Activated naive CD4-positive, alpha-beta T cell treated with anti-CD3 and anti-CD28 coated beads, Interleukin-2, amount 50 U/mL, for 16 hours (primary cell): ENCODE measurements at regions not wholly inside any gene's neighbourhood (a gene's known extent, or its start where the extent isn't known, plus 50 kb on each side); places are given as distances from the start of the nearest gene placed in this dataset.

Experiments used
- DNase-seq: peaks from one replicate; pipeline ENCODE4 v3.0.0-alpha.2; 2020

DNA sequence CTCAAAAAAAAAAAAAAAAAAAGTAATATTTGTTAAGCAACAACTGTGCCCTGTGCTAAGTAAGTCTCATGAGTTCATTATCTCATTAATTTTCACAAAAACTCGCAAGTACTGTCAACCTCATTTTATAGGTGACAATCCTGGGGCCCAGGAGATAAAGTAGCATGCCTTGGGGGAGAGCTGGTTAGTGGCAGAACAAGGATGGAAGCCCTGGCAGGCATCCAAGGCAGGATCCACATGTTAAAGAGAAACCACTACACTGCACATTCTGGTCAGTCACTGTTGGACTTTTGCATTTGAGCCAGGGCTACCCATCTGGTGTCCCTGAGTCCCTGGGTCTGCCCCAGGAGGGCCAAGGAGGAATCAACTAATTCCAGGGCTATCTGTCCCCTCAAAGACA lies 54.6 kb downstream of the ZFP36L2 start:
- DNase-seq: no peak

DNA sequence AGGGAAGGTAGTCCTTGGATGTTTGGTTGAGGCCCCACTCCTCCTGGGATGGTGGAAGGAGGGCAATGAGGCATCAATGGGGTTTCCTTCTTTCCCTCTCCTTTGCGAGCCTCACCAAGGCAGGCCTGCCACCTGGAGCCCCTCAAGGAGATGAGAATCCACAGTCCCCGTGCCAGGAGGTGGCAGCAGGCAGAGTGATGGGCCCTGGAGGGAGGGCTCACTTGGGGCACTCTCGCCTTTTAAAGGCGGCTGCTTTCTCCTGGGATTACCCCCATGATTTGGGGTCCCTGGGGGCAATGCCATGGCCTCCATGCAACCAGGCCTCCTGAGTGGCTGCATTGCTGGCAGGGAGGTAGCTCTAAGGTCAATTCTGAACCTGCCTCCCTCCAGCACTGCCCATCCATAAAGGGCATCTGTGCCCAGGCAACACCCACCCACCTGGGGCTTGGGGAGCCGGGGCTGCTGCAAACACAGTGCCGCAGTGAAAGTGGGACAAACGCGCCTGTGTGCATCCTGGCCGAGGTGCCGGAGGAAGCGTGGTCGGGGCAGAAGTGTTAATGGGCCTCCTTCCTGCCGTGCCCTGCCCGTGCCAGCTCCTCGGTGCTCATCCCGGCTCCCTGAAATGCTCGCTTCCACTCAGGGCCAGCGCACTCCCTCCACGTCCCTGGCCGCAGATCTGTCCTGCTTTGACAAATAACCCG lies 55.9 kb downstream of the ZFP36L2 start:
- no peak for DNase-seq

DNA sequence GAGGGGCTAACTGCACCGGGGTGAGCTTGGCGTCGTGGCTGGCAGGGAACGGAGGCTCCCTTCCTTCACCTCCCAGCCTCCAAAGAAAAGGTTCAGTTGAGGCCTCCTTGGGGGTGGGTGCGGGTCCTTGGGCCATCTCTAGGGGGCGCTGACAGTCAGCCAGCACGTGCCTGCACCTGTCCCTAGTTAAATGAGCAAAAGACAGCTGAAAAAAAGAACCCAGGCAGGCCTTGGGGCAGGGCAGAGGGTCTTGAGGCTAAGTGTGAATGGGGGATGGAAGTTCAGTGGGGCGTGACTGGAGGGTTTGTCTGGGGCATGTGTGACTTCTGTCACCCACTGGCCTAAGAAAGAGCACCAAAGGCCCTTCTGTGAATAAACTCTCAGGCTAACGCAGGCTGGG lies 56.4 kb downstream of the ZFP36L2 start:
- peak; percentile 70 for DNase-seq

DNA sequence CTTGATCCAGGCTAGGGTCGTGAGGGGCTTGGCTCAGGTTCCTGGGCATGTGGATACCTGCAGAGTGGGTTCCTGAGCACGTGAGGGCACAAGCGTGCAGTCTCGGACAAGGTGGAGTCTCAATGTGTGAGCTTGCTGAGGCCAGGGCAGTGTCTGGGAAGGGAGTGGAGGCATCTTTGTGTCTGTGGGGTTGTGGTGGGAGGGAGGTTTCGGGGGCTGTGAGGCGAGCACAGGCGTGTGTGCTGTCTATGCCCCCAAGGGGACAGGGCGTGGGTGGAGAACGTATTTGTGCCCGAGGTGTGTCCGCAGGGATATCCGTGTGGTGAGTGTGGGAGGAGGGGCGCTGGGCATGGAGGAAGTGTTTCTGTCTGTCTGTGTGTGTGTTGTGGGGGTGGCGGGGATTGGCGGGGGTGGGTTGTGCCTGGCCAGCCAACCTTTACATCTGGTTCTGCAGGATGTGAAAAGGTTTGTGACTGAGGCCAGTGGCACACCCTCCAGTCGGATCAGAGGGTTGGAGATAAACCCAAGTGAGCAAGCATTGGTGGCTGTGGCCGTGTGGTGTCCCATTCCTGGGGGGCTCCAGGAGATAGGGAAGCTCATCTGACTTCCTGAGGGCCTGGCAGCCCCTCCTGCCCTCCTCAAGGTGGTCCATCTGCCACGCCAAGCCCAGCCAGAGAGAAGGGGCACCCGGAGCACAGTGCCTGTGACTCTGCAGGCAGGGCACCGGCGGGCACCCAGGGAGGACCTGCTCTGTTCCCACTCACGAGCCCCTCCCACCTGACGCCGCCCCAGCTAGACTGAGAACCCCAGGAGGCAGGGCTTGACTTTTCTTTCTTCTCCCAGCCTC lies 57.1 kb downstream of the ZFP36L2 start:
- DNase-seq: no peak

DNA sequence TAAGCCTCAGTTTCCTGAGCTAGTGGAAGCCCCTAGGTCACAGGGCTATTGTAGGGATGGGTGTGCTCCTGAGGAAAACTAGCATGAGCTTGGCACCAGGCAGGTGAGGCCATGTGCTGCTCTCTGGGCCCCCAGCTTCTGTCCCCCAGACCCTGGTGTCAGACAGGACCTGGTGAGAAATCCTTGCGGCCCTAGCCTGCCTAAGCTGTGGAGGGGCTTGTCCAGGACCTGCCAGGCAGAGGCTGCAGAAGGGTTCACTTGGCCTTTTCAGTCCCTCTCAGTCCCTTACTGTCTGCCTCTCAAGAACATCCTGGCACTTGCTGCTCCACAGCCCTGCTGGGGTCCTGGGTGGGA lies 58.4 kb downstream of the ZFP36L2 start:
- DNase-seq: no peak

DNA sequence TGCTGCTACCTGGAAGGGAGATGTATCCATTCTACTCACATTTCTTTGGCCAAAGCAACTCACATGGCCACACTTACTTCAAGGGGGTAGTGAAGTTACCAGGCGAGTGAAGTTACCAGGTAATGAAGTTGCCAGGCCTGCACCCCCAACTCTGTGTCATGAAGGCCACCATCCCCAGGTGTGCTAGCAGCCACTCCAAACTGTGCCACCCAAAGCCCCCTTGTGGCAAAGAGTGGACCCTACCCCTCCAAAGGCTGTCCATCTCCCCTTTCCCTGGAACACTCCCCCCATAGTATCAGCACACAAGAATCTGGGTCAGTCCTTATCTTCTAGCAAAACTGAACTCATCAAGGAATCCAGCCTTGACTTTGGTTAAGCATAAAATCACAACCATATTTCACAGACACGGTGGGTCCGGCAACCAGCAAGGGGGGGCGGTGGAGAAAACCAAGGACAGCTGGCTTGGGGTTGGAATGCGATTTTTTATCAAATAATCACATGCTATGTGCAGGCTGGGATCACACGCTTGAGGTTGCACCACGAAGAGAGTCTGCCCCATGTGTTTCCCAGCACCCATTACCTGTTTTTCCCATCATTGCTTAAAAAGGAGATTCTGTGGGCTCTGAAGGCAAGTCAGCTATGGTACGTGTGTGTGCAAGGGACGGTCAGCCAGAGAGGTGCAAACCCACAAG lies 60.9 kb downstream of the ZFP36L2 start:
- DNase-seq: no peak

DNA sequence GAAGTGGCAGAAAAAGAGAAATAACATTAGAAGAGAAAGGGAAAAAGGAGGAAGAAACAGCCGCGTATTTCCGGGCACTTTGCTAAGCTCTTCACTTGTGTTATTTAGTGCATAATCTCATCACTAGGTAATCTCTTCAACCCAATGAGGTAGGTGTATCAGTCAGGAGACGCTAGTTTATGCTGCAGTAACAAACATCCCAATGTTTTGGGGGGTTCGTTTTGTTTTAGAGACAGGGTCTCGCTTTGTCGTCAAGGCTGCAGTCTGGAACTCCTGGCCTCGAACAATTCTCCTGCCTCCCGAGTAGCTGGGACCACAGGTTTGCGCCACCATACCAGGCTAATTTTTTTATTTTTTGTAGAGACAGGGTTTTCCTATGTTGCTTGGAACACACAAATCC lies 61.7 kb downstream of the ZFP36L2 start:
- DNase-seq: no peak

DNA sequence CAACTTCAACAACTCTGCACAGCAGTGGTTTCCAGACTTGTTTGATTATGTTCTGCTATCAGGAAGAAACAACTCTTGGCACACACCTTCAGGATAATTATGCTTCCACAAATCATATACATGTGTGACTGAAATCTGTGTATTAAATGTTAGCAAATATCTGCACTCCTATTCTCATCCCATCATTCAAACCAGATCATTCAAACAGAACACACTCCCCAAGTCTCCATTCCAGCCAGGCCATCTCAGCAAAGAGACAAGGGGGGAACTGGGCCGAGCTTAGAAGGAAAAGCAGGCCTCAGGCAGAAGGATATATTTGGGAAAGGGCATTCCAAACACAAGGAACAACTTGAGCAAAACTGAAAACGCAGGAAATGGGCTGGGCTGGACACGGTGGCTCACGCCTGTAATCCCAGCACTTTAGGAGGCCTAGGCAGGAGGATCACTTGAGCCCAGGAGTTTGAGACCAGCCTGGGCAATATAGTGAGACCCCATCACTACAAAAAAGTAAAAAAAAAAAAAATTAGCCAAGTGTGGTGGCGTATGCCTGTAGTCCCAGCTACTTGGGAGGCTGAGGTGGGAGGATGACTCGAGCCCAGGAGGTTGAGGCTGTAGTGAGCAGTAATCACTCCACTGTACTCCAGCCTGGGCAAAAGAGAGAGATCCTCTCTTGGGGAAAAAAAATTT lies 62.7 kb downstream of the ZFP36L2 start:
- DNase-seq: no peak

DNA sequence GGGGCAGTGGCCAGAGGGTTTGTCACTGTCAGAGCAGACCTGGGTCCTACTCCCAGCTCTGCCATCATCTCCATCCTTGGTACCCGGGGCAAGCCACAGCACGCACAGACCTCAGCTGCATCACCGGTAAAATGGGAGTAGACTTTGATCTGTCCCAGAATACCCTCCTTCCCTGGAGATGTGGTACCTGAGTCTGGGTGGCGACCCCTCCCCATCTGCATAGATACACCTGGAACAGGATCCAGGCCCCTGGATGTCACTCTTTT lies 64.0 kb downstream of the ZFP36L2 start:
- DNase-seq: no peak

DNA sequence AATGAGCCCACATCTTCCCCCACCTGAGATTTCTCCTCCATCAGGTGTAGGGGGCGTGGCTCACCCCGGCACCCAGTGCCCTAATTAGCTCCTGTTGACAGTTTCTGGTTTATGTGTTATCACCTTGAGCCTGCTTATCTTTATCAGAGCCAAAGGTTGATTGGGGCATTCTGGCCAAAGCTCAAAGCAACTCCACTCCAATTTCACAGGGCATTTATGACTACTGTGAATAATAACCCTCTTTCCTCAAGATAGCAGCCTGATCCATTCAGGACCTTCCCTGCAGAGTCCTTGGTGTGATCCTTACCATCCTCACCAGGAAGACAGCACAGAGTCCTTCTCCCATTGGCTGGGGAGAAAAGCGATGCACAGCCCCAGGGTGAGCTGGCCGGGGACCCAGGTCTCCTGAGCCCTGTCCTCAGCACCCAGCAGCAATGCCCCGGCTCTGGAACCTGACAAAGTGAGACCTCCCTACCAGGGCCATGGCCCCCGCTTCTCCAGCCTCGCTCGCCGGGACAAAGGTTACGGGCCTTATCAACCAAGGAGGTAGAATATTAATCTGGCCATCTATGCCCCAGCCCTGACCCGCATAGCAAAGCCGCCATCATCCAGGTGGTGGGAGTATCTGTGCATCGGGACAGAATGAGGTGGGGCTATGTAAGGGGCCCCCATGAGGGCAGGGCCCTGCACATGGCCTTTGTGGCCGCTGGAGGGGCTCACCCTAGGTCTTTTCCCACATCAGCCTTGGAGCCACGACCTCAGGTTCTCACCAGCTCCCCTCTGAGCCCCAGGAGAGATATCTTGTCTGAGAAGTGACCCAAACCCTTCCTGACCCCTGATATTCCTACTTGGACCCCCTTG lies 64.5 kb downstream of the ZFP36L2 start:
- no peak for DNase-seq

DNA sequence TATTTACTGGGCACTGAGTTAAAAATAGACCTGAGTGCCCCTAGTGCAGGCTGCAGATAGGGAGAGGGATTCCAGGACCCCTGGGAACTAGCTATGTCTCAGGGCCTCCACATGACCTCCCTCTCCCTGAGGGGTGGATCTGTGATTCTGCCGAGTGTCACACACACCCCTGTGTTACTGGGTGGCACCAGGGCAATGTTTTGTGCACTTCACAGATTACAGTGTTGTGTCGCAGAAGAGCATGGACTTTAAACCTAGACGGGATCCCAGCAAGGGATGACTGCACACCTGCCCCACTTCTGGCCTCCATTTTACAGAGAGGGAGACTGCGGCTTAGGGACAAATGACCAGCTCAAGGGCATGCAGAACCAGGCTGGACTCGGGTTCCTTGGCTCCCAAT lies 65.6 kb downstream of the ZFP36L2 start:
- DNase-seq: no peak

DNA sequence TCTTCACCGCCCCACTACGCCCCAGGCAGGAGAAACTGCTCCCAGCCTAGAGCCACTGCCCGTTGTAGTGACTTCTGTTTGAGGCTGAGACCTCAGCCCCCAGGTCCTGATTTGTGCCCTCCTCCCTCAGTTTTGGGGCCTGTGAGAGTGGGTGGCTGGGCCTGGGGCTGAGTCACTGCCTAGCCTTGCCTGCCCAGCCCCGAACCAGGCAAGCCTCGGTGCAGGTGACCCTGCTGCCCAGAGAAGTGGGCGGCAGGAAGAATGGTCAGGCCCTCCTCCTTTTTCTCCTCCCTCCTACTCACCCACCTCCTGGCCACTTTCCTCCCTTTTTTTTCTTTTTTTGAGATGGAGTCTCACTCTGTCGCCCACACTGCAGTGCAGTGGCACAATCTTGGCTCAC lies 66.6 kb downstream of the ZFP36L2 start:
- DNase-seq: no peak

DNA sequence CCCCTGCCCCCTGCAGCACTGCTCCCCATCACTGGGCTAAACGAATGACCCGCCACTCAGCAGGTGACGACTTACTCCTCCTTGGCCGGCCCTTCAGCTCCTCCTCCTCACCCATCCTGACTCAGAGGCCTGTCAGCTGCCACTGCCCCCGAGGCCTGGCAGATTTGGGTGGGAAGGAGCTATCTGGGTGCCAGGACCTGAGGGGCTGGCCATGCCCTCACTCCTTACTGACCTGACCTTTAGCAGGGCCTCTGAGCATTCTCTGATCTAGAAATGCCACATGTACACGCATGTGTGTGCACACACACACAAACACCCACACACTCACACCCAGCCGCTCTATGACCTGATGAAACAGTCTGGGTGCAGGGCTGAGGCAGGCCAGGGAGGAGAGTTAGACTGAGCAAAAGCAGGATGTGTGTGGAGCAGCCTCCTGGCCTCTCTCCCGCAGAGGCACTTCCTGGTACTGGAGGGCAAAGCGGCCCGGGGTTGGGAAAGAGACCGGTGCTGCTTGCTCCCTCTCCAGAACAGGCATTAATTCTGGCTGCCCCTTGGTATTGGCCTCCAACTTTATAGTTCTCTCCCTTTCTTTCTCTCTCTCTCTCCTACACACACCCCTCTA lies 68.0 kb downstream of the ZFP36L2 start:
- DNase-seq: peak; percentile 50

DNA sequence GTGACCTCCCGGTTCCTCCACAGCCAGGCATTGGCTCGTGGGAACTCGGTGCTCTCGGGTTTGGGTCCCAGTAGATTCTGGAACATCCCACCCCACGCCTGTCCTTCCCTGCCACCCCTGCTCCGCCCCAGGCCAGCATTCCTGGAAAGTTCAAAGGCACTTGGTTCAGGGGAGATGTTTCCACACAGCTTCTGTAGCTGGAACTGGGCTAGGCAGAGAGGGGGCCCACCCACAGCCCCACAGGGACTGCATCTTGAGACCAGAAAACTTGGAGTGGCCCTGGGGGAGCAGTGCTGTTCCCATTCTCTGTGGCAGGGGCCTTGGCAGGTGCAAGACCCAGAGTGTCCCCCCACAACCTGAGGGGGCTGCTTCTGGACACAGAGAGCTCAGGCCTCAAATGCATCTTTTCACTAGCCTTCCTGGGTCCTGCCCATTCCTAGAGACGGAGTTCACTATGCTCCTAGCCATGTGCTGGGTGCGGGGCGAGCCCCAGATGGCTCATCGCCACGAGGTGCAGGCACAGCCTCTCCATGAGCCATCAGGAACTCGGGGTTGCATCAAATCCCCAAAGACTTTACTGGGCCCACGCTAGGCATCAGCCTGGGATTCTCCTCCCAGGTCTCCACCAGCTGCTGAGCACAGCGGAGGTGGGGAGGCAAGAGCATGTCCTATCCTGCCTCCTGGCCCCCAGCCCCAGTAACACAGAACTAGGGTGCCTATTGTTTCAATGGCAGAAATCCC lies 68.7 kb downstream of the ZFP36L2 start:
- no peak for DNase-seq

DNA sequence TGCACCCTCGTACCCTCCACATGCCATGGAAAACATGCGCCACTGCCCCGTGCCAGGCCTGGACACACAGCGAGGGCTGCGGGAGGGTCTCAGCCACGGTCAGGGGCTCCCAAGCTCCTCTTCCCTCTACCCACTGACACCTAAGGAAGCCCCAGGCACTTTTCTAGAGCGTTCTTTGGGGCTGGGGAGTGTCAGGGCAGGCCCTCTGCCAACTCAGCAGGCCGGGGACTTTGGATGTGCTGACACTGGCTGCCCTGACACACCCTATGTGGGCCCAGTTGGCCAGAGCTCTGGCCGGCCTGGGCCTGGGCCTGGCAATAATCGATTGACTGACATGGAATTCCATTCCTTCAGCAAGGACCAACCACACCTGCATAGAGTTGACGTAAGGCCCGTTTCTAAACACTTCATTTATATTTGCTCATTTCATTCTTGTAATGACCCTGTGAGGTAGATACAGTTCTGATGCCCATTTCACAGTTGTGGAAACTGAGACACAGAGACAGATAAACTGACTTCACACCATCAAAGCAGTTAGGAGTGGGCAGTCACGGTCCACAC lies 70.5 kb downstream of the ZFP36L2 start:
- no peak for DNase-seq

DNA sequence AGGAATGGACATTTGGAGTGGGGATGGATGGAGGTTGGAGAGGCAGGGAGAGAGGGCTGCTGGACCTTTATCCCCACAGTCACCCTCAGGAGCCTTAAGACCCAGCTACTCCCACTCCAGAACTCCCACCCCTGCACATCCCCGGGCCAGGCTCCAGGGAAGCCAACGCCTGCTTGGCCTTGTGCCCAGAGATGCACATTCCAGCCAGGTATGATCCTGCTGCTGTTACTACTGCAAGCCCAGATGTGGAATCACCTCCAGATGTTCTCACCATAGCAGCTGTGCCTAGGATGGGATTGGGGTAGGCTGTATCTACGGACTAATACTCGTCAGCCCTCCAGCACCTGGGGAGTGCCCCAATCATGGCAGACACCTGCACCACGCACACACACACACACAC lies 71.7 kb downstream of the ZFP36L2 start:
- no peak for DNase-seq

DNA sequence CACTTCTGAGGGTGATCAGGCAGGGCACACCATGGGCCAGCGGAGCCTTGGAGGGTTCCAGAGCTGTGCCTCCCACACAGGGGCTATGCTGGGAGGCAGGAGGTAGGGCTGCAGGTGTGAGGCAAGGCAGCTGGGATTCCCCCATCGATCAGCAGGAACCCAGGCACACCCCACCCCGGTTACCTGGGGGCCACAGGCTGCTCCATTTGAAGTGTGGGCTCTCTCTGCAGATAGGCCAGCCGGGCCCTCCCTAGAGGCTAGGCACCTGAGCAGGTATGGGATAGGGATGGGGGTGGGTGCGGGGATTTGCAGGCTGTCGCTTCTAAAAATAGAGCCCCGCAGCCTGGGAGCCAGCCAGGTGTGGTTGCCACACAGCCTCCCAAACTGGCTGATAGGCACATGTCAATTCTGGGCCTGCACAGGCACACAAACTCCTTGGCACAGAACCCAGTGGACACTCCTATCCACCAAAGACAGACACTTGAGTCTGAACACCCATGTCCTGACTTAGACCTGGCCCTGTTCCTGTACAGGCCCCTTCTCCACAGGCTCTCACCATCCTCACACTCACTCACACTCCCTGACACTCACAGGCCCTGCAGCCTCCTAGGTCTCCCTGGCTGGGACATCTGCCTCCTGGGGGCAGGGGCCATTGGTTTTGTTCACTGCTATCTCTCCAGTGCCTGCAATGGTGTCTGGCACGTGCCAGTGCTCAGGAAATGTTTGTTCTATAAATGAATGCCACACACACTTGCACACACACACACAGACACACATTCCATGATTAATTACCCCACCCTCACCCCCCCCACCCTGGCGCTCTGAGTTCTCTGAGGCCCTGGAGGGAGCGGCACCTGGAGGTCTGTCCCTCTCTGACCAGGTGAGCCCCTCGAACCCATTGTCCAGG lies 73.4 kb downstream of the ZFP36L2 start:
- no peak for DNase-seq

DNA sequence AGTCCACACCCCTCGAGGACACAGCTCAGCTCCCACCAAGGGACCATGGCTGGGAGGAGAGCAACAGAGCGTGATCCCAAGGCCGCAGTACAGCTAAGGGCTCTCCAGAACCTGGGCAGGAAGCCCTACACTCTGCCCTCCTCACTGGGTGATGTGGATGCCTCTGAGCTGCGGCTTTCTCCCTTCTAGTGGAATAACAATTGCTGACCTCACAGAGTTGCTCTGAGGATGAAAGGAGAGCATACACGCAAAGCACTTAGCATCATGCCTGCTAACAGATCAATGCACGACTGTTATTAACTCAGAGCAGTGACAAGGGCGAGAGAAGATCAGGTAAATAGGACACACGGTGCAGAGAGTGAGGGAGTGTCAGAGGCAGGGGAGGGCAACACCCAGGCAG lies 74.2 kb downstream of the ZFP36L2 start:
- no peak for DNase-seq

DNA sequence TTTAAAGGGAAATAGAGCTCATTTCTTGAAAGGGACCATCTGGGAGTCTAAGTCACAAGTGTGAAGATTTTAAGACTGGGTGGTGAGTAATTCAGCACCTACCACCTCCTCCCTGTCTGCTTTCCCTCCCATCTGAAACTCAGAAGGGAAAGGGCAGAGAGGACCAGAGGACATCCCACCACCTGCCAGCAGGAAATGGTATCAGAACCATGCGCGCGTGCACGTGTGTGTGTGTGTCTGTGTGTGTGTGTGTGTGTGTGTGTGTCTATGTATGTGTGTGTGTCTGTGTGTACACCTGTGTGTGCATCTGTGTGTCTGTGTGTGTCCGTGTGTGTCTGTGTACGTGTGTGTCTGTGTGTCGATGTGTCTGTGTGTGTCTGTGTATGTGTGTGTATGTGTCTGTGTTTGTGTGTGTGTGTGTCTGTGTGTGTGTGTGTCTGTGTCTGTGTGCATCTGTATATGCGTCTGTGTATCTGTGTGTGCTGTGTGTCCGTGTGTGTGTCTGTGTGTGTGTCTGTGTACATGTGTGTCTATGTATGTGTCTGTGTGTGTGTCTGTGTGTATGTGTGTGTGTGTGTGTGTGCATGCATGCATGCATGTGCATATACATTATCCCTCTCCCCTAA lies 76.8 kb downstream of the ZFP36L2 start:
- DNase-seq: peak; percentile 59

DNA sequence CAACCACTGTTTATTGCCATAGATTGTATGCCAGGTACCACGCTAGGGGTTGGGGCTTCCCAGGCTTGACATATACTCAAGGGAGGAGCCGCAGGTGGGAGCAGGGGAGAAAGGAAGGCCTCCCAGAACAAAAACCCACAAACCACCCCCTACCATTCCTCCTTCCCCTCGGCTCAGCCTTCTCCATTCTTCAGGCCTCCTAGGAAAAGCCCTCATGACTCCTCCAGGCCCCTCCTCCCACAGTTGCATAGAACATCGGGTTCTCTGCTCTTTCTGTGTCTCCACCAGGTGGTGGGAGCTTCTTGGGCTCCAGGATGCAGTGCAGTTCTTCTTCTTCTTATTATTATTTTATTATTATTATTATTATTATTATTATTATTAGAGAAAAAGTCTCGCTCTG lies 80.3 kb downstream of the ZFP36L2 start:
- DNase-seq: no peak
